ENCODE measurements at regions not wholly inside any gene's neighbourhood (a gene's known extent, or its start where the extent isn't known, plus 50 kb on each side); places are given as distances from the start of the nearest gene placed in this dataset.
"Not testable (repeated sequence)": the region's sequence is repeated elsewhere in the genome, so short reads cannot be mapped to it uniquely, and the experiment has no call there.

DNA sequence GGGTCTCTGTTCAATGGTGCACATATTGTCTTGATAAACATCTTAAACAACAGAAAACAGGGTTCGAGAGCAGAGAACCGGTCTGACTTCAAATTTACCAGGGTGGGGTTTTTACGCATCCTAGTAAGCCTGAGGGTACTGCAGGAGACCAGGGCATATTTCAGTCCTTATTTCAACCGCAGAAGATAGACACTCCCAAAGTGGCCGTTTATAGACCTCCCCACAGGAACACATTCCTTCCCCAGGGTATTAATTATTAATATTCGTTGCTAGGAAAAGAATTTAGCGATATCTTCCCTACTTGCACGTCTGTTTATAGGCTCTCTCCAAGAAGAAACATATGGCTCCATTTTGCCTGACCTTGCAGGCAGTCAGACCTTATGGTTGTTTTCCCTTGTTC is 1063.2 kb downstream of the DNAJB9 start:
- TF ChIP-seq CTCF (conservative IDR thresholded peaks at IDR 0.05 in 1 of 2, IDR thresholded peaks at IDR 0.05 in 1 of 2; ENCODE audit: low read depth in 1 of 2, low read length in 2 of 2); EZH2 (IDR thresholded peaks at IDR 0.05; ENCODE audit: low read length, missing control alignments): not testable (repeated sequence)

Data from fibroblast of lung (primary cell).